ENCODE measurements at regions not wholly inside any gene's neighbourhood (a gene's known extent, or its start where the extent isn't known, plus 50 kb on each side); places are given as distances from the start of the nearest gene placed in this dataset.
A peak's percentile ranks its signal among the peaks of the same experiment; 100 is the strongest.

DNA sequence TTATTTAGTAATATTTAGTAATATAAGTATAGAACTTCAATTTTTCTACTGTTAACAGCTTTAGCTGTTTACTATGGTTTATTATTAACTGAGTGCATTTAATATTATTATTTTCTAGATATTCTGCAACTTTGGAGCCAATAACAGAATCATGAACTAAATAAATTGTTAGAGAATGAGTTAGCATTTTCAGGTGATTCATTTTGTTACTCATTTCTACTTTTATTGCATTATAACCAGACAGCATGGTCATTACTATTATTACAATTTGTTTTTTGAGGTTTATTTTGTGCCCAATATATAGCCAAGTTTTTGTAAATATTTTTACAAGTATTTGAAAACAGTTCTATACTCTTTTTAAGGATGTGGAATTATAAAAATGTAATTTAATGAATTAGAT lies 279.6 kb downstream of the SQOR start:
- no peaks in the 10 kb centered on the region for H3K36me3 ChIP-seq
- intact Hi-C loops (cut with DNase I), result no loop called here
- no peaks in the 10 kb centered on the region for H3K4me1 ChIP-seq
- no peak overlapping the region for H3K9ac ChIP-seq (ENCODE audit: low read depth in 2 of 2, low read length in 2 of 2)
- DNase-seq, result no peak
- TF ChIP-seq, protein P1, sequence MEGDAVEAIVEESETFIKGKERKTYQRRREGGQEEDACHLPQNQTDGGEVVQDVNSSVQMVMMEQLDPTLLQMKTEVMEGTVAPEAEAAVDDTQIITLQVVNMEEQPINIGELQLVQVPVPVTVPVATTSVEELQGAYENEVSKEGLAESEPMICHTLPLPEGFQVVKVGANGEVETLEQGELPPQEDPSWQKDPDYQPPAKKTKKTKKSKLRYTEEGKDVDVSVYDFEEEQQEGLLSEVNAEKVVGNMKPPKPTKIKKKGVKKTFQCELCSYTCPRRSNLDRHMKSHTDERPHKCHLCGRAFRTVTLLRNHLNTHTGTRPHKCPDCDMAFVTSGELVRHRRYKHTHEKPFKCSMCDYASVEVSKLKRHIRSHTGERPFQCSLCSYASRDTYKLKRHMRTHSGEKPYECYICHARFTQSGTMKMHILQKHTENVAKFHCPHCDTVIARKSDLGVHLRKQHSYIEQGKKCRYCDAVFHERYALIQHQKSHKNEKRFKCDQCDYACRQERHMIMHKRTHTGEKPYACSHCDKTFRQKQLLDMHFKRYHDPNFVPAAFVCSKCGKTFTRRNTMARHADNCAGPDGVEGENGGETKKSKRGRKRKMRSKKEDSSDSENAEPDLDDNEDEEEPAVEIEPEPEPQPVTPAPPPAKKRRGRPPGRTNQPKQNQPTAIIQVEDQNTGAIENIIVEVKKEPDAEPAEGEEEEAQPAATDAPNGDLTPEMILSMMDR (IDR thresholded peaks at IDR 0.05), result no peak
- no peaks in the 10 kb centered on the region for H3K27me3 ChIP-seq
- no peak overlapping the region for H3K27ac ChIP-seq
- no peaks in the 10 kb centered on the region for H3K9me3 ChIP-seq
- H3K4me3 ChIP-seq, result no peak overlapping the region

DNA sequence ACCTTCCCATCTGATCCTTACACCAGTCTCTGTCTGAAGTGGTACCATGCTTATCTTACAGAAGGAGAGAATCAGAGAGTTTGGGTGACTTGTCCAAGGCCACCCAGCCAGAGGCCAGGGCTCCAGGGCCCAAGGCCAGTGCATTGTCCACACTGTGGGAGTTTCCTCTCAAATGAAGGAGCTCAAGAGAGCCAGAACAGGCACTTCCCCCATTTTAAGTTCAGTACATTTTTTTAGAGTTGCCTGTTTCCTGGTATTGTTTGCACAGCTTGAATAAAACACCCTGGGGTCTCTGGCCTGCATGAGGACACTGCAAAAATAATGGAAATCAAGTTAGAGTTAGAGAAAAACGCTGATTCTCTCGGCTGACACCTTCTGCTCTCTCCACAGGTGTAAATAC lies 284.0 kb downstream of the SQOR start:
- Histone ChIP-seq H3K36me3 (no peaks in the 10 kb centered on the region), H3K9me3 (no peaks in the 10 kb centered on the region), H3K4me1 (no peaks in the 10 kb centered on the region), H3K27ac (no peak overlapping the region), H3K9ac (ENCODE audit: low read depth in 2 of 2, low read length in 2 of 2) (no peak overlapping the region), H3K4me3 (no peak overlapping the region), H3K27me3 (no peaks in the 10 kb centered on the region)
- TF ChIP-seq, protein P1 (IDR thresholded peaks at IDR 0.05), result no peak
- intact Hi-C loops (cut with DNase I), result no loop called here
- no peak for DNase-seq

DNA sequence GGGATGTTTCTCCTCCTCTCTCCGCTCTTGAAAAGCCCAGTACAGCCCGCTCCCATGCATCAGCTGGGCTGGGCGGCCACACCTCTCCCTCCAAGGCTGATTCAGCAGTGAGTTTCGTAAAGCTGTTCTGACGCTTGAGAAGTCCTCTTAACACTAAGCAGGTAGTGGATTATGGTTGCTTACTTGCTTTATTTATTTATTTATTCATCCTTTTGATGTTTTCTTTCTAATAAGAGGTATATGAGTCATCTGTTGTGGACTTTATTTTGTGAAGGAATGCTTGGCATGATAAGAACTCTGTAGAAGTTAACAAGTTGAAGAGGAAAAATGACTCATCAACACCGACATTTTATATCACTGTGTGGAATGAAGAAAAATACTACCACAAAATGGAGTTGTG lies 285.0 kb downstream of the SQOR start:
- intact Hi-C loops (cut with DNase I), result no loop called here

DNA sequence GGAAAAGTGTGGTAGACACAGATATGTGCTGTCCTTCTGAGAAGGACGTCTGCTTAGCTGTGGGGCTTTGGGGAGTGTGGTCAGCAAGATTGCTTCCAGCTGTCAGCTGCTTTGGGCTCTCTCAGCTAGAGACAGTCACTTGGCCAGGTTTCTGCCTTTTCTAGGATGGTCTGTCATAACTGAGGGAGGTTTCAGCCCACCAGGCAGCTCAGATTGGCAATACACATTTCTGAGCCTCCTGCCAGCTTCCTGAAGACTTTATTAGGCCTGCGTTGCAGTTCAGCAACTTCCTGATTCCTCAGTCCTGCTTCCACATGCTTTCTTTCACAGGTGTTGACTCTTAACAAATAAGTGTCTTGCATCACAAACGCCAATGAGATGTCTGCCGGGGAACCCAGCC lies 286.5 kb downstream of the SQOR start:
- Histone ChIP-seq H3K27me3 (no peaks in the 10 kb centered on the region), H3K4me3 (no peak overlapping the region), H3K4me1 (no peaks in the 10 kb centered on the region), H3K9me3 (no peaks in the 10 kb centered on the region), H3K9ac (ENCODE audit: low read depth in 2 of 2, low read length in 2 of 2) (no peak overlapping the region), H3K27ac (no peak overlapping the region), H3K36me3 (no peaks in the 10 kb centered on the region)
- DNase-seq, result peak; percentile 18
- intact Hi-C loops (cut with DNase I), result no loop called here
- TF ChIP-seq, protein P1 (IDR thresholded peaks at IDR 0.05), result no peak

More for the DNA sequence above, 285.0 kb downstream of the SQOR start:
- Histone ChIP-seq H3K36me3 (no peaks in the 10 kb centered on the region), H3K4me3 (no peak overlapping the region), H3K9me3 (no peaks in the 10 kb centered on the region), H3K27ac (no peak overlapping the region), H3K9ac (ENCODE audit: low read depth in 2 of 2, low read length in 2 of 2) (no peak overlapping the region), H3K27me3 (no peaks in the 10 kb centered on the region), H3K4me1 (no peaks in the 10 kb centered on the region)
- DNase-seq, result no peak
- TF ChIP-seq, protein P1 (IDR thresholded peaks at IDR 0.05), result no peak

DNA sequence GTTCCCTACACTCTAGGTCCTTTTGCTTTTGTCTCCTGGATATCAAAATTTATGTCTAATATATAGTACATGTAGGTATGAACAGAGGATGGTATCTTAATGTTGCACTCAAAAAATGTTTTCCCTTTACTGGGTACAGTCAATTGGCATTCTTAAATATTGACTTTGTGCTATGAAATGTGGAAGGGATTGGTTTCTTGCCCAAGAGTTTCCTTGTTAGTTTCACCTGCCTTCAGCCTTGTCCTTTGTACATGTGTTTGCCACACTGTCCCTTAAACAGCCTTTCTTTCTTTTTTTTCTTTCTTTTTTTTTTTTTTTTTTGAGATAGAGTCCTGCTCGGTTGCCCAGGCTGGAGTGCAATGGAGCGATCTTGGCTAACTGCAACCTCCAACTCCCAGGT lies 287.1 kb downstream of the SQOR start:
- Histone ChIP-seq H3K27ac (no peak overlapping the region), H3K9me3 (no peaks in the 10 kb centered on the region), H3K4me1 (no peaks in the 10 kb centered on the region), H3K9ac (ENCODE audit: low read depth in 2 of 2, low read length in 2 of 2) (no peak overlapping the region), H3K27me3 (no peaks in the 10 kb centered on the region), H3K4me3 (no peak overlapping the region), H3K36me3 (no peaks in the 10 kb centered on the region)
- TF ChIP-seq, protein P1 (IDR thresholded peaks at IDR 0.05), result no peak
- intact Hi-C loops (cut with DNase I), result no loop called here
- no peak for DNase-seq

DNA sequence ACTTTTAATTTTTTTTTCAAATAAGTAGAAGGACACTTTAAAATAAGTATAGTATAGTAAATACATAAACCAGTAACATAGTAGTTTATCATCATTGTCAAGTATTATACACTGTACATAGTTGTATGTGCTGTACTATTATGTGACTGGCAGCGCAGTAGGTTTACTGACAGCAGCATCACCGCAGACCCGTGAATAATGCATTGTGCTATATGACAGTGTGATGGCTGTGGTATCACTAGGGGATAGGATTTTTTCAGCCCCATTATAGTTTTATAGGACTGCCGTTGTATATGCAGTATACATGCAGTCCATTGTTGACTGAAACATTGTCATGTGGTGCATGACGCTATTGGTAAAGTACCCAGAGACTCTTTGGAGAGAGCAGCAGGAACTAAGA lies 306.5 kb downstream of the SQOR start:
- H3K27ac ChIP-seq, result no peak overlapping the region
- intact Hi-C loops (cut with DNase I), result no loop called here
- no peak overlapping the region for H3K4me3 ChIP-seq
- no peaks in the 10 kb centered on the region for H3K9me3 ChIP-seq
- DNase-seq, result no peak
- H3K27me3 ChIP-seq, result no peaks in the 10 kb centered on the region
- TF ChIP-seq, protein P1 (IDR thresholded peaks at IDR 0.05), result no peak
- H3K9ac ChIP-seq (ENCODE audit: low read depth in 2 of 2, low read length in 2 of 2), result no peak overlapping the region
- no peaks in the 10 kb centered on the region for H3K36me3 ChIP-seq
- H3K4me1 ChIP-seq, result no peaks in the 10 kb centered on the region

Data from colonic mucosa (tissue), 4 donors.